HUES6 (cell line): ENCODE measurements at regions not wholly inside any gene's neighbourhood (a gene's known extent, or its start where the extent isn't known, plus 50 kb on each side); places are given as distances from the start of the nearest gene placed in this dataset.

Experiments
- H3K27ac ChIP-seq: 2 replicates; pipeline ENCODE4 v1.7.0; 2013; ENCODE audit warnings: low read depth, mild to moderate bottlenecking, low read length, inconsistent platforms
- H3K27me3 ChIP-seq: 2 replicates; pipeline ENCODE4 v1.6.1; 2013; ENCODE audit warnings: low read length; ENCODE audit not compliant: control insufficient read depth, insufficient read depth
- H3K36me3 ChIP-seq: 2 replicates; pipeline ENCODE4 v1.6.1; 2013; ENCODE audit warnings: low read length; ENCODE audit not compliant: control insufficient read depth, insufficient read depth
- H3K4me1 ChIP-seq: 2 replicates; pipeline ENCODE4 v1.6.1; 2013; ENCODE audit warnings: low read length; ENCODE audit not compliant: control insufficient read depth, insufficient read depth
- H3K4me3 ChIP-seq: 2 replicates; pipeline ENCODE4 v1.5.1; 2013; ENCODE audit warnings: low read depth, low read length
- H3K9ac ChIP-seq: one replicate; pipeline ENCODE4 v1.6.1; 2013; ENCODE audit warnings: mild to moderate bottlenecking, low read length
- H3K9me3 ChIP-seq: 2 replicates; pipeline ENCODE4 v1.6.1; 2013; ENCODE audit warnings: low read depth, low read length; ENCODE audit not compliant: control insufficient read depth, insufficient read depth

DNA sequence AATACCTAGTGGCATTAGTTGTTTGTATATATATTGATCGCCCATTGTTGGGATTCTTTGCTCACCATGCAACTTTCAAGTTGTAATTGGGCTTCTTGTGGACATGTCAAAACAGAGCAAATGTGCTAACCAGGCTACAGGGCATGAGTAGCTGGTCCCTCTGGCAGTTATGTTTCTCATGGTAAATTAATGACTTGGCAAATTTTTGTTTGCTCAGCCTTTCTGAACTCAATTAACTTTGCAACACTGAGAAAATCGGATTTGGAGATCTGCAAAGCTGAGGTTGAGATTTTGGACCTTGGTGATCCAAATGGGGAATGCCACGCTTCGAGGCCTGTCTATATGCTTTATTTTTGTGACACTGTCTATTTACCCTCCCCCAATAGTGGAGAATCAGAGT lies 138.5 kb upstream of the PIRT start:
- Histone ChIP-seq H3K27me3 (no peaks in the 10 kb centered on the region; the same call in 1 of the 2 replicates), H3K9ac (no peak overlapping the region), H3K9me3 (no peaks in the 10 kb centered on the region), H3K4me1 (no peaks in the 10 kb centered on the region), H3K4me3 (no peak overlapping the region), H3K27ac (no peak overlapping the region), H3K36me3 (no peaks in the 10 kb centered on the region)

DNA sequence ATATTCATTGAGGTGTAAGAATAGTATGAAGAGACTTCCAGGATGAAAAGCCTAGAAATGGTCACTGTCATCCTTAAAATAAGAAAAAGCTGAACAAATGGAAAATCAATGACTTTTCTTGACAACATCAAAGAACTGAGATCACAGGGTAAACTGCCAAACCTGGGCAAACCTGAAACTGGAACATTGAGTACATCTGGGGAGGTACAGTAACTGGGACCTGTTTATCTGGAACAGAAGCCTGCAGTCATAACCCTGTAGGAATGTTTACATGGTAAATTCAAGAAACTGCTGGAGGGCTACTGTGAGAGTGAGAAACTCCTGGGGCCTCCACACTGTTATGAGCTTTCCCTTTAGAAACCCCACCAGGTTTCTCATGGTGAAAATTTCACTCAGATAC lies 130.1 kb upstream of the PIRT start:
- Histone ChIP-seq H3K4me3 (no peak overlapping the region), H3K27me3 (no peaks in the 10 kb centered on the region), H3K4me1 (no peaks in the 10 kb centered on the region), H3K9ac (no peak overlapping the region), H3K36me3 (no peaks in the 10 kb centered on the region), H3K27ac (no peak overlapping the region), H3K9me3 (no peaks in the 10 kb centered on the region)

DNA sequence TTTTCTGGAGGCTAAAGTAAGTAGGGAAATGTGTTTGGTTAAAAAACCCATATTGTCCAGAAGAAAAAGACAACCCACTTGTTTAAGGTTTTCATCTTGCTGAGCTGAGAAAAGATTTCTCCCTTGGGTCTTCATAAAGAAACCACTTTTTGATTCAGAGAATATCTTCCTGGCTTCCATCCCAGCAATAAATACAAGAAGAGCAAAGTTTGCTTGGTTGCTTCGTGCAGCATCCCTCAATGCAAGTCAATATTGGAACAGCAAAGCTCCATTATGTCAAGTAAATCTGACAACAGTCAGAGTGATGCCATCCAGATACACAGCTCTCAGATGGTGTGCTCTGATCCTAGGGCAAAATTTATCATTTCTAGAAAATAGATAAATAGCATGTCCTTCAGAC lies 118.9 kb upstream of the PIRT start:
- no peaks in the 10 kb centered on the region for H3K27me3 ChIP-seq
- H3K4me1 ChIP-seq = no peaks in the 10 kb centered on the region
- no peak overlapping the region for H3K27ac ChIP-seq
- H3K4me3 ChIP-seq = no peak overlapping the region
- no peaks in the 10 kb centered on the region for H3K36me3 ChIP-seq
- no peak overlapping the region for H3K9ac ChIP-seq
- H3K9me3 ChIP-seq = no peaks in the 10 kb centered on the region

DNA sequence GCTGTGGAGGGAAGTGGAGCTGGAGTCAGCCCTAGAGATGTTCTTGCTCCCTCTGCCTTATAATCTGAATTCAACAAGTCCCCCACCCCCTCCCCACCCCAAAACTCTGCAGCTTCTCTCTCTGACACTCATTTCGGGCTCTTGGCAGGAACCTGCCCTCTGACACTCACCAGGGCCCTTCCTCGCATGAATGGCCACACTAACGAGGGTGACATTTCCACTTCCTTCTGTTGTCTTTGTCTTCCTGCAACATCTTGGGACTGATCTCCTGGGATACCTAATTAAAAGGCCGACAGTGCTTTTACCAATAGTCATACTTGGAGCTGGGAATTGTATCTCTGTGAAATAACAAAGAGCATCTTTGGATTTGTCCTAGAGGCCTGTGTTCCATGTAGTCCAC lies 106.9 kb upstream of the PIRT start:
- Histone ChIP-seq H3K27ac (no peak overlapping the region), H3K36me3 (no peaks in the 10 kb centered on the region), H3K9me3 (no peaks in the 10 kb centered on the region), H3K9ac (no peak overlapping the region), H3K27me3 (no peaks in the 10 kb centered on the region), H3K4me3 (no peak overlapping the region), H3K4me1 (no peaks in the 10 kb centered on the region)

DNA sequence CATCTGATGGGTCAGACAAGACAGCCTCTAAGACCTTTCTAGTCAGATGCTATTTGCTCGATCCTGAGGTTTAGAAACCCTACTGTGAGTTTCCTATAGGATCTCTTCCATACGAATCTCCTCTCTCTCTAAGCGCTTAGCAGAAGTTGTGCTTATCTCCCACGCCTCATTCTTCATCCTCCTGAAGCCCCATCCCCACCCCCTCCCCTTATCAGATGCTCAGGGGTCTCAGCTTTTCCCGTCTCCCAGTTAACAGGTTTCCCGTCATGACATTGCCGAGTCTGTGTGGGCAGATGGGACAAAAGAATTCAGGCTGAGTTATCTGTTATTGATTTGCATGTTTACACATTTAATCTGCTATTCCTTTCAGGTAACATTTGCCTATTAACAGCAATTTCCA lies 99.0 kb upstream of the PIRT start:
- Histone ChIP-seq H3K27ac (no peak overlapping the region), H3K4me3 (no peak overlapping the region), H3K9me3 (peaks cover 5% of the 10 kb centered on the region; the same call in 1 of the 2 replicates), H3K36me3 (no peaks in the 10 kb centered on the region), H3K27me3 (no peaks in the 10 kb centered on the region), H3K4me1 (no peaks in the 10 kb centered on the region), H3K9ac (no peak overlapping the region)

DNA sequence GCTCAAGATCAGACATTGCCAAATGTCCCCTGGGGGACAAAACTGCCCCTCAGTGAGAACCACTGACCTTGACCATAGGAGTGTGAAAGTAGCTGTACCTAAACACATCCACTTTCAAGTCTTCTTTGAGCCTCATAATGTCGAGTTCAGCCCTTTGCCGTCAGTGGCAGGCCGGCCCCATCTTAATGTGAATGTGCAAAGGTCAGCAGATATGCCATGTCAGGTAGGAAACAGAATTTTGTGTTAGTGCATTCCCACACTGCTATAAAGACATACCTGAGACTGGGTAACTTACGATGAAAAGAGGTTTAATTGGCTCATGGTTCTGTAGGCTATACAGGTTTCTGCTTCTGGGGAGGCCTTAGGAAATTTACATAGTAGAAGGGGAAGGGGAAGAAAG lies 95.1 kb upstream of the PIRT start:
- Histone ChIP-seq H3K9ac (no peak overlapping the region), H3K27ac (no peak overlapping the region), H3K9me3 (peaks cover 5% of the 10 kb centered on the region; the same call in 1 of the 2 replicates), H3K4me3 (no peak overlapping the region), H3K4me1 (peaks cover 6% of the 10 kb centered on the region), H3K36me3 (no peaks in the 10 kb centered on the region), H3K27me3 (no peaks in the 10 kb centered on the region)

DNA sequence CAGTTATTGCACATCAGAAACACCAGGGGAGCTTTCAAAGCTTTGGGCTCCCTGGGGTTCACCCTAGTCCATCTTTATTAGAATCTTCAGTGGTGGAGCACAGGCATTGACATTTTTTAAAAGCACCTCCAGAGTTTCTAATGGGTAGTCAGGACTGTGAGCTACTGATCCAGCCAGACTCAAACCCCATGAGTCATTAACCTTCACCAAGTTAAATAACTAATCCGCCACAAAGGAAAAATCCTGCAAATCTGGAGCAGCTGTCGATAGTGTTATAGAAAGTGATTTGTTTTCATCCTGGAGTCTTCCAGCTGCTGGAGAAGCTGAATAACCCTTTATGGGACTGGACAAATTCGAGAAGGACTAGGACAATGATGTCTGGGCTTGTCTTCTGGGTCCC lies 93.2 kb upstream of the PIRT start:
- no peak overlapping the region for H3K4me3 ChIP-seq
- no peak overlapping the region for H3K27ac ChIP-seq
- no peak overlapping the region for H3K9ac ChIP-seq
- H3K9me3 ChIP-seq = peaks cover 5% of the 10 kb centered on the region; the same call in 1 of the 2 replicates
- no peaks in the 10 kb centered on the region for H3K27me3 ChIP-seq
- no peaks in the 10 kb centered on the region for H3K36me3 ChIP-seq
- peaks cover 13% of the 10 kb centered on the region for H3K4me1 ChIP-seq

DNA sequence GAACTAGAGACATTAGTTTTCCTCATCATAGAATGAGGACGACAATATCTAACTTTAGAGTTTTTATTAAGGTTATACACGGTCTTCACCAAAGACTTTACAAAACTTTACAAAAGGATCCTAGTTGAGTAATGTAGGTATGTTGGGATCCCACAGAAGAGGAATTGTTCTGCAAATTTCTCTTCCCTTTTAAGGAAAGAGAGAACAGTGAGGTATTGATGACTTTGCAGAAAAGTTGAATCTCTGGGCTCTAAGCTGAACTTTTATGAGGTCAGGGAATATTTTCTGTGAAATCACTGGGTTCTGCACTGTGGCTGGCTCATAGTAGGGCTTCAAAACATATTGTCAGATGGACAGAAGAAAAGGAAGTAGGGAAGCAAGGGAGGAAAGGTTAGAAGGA lies 89.8 kb upstream of the PIRT start:
- no peaks in the 10 kb centered on the region for H3K9me3 ChIP-seq
- peak overlapping the region; percentile 43 for H3K27ac ChIP-seq
- H3K9ac ChIP-seq = no peak overlapping the region
- no peak overlapping the region for H3K4me3 ChIP-seq
- peaks cover 13% of the 10 kb centered on the region for H3K4me1 ChIP-seq
- H3K27me3 ChIP-seq = no peaks in the 10 kb centered on the region
- H3K36me3 ChIP-seq = no peaks in the 10 kb centered on the region

DNA sequence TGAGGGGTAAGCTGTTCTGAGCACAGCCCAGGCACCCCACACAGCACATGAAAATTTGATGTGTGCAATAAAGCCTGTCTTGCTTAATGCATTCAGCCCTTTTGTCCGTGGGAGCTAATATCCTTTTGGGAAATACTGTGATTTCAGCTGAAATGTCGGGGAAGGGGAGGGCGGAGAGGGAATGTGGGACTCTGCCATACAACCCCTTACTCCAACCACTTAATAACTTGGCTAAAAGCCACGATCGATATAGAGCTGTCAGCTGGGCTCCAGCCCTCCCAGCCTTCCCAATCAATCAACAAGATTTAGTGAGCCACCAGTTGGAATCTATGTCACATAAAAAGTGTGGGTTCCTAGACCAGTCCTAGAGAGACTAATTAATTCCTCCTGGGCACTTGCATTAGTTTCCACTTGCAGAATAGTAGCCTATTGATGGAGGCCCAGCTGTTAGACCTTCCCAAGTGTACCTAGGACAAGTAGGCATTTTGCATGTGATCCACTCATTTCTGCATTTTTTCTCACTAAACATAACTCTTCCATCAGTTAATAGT lies 82.7 kb upstream of the PIRT start:
- no peak overlapping the region for H3K4me3 ChIP-seq

DNA sequence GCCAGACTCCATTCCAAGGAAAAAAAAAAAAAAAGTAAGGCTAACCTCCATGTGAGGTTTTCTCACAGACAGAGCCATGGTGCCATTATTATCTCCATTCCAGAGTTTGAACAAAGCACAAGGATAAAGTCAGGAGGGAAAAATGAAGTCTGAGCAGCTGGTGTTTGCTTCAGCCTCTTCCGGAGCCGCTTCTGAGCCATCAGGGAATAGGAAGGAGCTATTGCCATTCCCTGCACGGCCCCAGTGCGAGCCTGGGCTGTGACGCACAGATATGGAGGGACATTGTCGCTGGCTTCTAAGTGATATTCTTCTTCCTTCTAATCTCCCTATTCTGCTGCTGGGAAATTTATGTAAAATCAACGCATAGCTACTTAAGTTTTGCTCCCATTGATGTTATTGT lies 69.5 kb upstream of the PIRT start:
- Histone ChIP-seq H3K36me3 (no peaks in the 10 kb centered on the region), H3K9me3 (peaks cover 11% of the 10 kb centered on the region), H3K4me1 (no peaks in the 10 kb centered on the region), H3K27me3 (no peaks in the 10 kb centered on the region), H3K4me3 (no peak overlapping the region), H3K9ac (no peak overlapping the region), H3K27ac (no peak overlapping the region)

More for the DNA sequence above, 82.7 kb upstream of the PIRT start:
- H3K27me3 ChIP-seq = no peaks in the 10 kb centered on the region
- no peak overlapping the region for H3K9ac ChIP-seq
- H3K9me3 ChIP-seq = no peaks in the 10 kb centered on the region
- no peaks in the 10 kb centered on the region for H3K36me3 ChIP-seq
- no peaks in the 10 kb centered on the region for H3K4me1 ChIP-seq
- no peak overlapping the region for H3K27ac ChIP-seq

DNA sequence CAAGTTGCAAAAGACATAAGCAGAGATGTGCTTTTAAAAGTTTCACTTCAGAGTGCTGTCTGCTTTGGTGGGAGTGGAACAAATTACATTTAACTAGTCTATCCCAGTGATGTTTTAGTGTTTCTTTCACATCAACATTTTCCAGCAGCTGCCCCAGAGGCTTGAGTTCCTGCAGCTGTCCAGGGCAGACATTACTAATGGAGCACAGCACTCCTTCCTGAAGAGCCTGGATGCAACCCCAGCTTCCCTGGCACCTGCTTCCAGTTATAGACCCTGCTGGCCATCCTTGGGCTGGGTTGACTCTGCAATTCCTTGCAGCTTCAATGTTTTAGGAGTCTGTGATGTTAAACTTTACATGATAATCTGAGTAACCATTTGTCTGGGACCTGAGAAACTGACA lies 61.4 kb upstream of the PIRT start:
- no peak overlapping the region for H3K27ac ChIP-seq
- H3K36me3 ChIP-seq = no peaks in the 10 kb centered on the region
- H3K9me3 ChIP-seq = 0 out of 2 replicates have a peak, but pooled peaks cover 3% of the 10 kb centered on the region
- H3K4me3 ChIP-seq = no peak overlapping the region
- no peaks in the 10 kb centered on the region for H3K4me1 ChIP-seq
- no peaks in the 10 kb centered on the region for H3K27me3 ChIP-seq
- H3K9ac ChIP-seq = no peak overlapping the region

DNA sequence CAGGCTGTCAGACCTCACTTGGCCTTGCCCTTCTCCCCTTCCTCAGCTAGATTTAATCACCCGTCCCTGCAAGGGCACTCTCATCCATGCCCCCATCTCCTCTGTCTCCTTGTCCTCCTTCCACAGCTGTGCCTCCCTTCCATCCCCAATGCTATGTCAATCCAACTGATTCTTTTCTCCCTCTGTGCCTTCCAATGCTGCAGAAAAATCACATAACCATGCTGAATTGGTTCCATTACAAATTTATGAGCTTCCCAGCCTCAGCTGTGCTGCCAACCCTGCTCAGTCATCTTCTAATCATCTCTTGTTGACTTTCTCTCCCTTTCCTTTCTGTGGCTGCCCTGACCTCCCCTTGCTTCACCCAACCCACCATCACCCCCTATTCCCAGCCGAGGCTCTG lies 56.3 kb upstream of the PIRT start:
- H3K36me3 ChIP-seq = no peaks in the 10 kb centered on the region
- H3K9ac ChIP-seq = no peak overlapping the region
- H3K4me1 ChIP-seq = no peaks in the 10 kb centered on the region
- no peak overlapping the region for H3K4me3 ChIP-seq
- no peaks in the 10 kb centered on the region for H3K27me3 ChIP-seq
- H3K9me3 ChIP-seq = 0 out of 2 replicates have a peak, but pooled peaks cover 3% of the 10 kb centered on the region
- no peak overlapping the region for H3K27ac ChIP-seq
